KBM-7 (cell line): ENCODE measurements at regions not wholly inside any gene's neighbourhood (a gene's known extent, or its start where the extent isn't known, plus 50 kb on each side); places are given as distances from the start of the nearest gene placed in this dataset.

Experiments
- DNase-seq: peaks from one replicate; pipeline ENCODE4 v3.0.0-alpha.2; 2015
- in situ Hi-C: fragments of 300-500 bp; cut with MboI; formaldehyde crosslinking; loops from 2 replicates; pipeline ENCODE4 v1.14.3; 2020; ENCODE audit warnings: low sequenced_read_pairs, low pct_unique_long_range_greater_than_20kb, mixed read lengths

DNA sequence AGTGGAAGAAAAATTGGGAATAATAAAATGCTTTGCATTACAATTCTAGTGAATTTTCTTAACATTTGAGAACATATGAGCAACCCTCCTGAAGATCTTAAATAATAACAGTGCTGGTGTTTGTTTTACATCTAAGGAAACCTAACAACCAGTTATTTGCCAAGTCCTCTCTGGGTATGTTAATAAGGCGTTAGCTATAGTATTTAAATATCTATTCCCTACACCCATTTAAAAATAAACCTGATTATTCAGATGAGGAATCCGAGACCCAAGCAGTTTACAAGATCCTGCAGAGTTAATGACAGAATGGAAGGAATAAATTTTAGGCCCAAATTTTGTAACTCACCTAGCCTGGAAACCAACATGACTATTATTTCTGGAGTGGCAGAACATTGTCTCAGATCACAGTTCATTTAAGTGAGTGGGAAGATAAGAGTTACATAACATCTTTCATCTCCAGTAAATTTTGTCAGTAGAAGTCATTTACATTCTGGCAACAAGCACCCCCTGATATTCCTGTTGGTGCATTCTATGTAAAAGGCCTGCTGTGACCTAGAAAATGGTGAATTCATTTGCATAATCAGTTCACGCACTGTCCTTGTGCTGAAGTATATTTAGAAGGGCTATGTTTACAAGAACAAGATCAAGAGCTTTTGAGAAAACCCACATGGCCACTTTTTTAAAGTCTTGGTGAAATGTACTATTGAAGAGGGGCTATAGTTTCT lies 148.2 kb downstream of the COX7C start:
- no peak for DNase-seq
- in situ Hi-C loops, result no loop called here

DNA sequence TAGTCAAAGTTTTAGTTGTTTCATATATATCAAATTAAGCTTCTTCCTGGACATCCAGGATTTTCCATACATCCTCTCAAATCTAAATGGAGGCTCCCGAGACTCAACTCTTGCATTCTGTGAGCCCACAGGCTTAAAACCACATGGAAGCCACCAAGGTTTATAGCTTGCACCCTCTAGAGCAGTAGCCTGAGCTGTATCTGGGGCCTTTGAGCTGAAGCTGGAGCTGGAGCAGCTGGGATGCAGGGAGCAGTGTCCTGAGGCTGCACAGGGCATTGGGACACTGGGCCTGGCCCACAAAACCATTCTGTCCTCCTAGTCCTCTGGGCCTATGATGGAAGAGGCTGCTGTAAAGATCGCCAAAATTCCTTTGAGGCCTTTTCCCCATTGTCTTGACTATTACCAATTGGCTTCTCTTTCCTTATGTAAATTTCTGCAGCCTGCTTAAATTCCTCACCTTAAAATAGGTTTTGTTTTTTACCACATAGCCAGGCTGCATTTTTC lies 151.0 kb downstream of the COX7C start:
- no peak for DNase-seq
- in situ Hi-C loops, result no loop called here

- in situ Hi-C loops, result no loop called here
- DNase-seq, result no peak
These were observed 162.3 kb downstream of the COX7C start for GRCh38 chr5:86780018-86780417.

GRCh38 chr5:86786955-86787354 lies 169.2 kb downstream of the COX7C start:
- in situ Hi-C loops, result no loop called here
- DNase-seq, result no peak

GRCh38 chr5:86795659-86796058 lies 177.9 kb downstream of the COX7C start:
- in situ Hi-C loops, result no loop called here
- no peak for DNase-seq

GRCh38 chr5:86797677-86798076 lies 179.9 kb downstream of the COX7C start:
- in situ Hi-C loops, result no loop called here

GRCh38 chr5:86806206-86806605 lies 188.5 kb downstream of the COX7C start:
- in situ Hi-C loops, result no loop called here
- DNase-seq, result no peak

More at GRCh38 chr5:86797677-86798076, 179.9 kb downstream of the COX7C start:
- no peak for DNase-seq

- DNase-seq, result no peak
- in situ Hi-C loops, result no loop called here
These were observed 189.6 kb downstream of the COX7C start for GRCh38 chr5:86807046-86808031.

DNA sequence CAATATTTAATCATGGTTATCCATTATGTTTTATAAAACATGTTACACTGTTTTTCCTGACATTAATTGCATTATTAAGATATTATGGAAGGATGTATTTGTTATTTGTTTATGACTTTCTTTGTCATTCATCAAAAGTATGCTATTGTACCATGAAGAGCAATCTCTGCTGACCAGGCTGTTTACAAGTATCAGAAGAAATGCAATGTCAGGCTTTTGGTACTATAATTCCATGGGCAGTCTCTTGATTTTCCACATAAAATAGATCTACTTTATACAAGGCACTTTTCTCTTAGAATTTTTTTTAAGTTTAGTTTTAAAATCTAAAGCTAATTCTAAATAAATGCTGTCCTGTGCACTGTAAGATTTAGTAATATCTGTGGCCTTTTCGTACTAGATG lies 196.6 kb downstream of the COX7C start:
- DNase-seq, result no peak
- in situ Hi-C loops, result no loop called here

- in situ Hi-C loops, result no loop called here
- DNase-seq, result no peak
These were observed 197.2 kb downstream of the COX7C start for GRCh38 chr5:86814907-86815306.

DNA sequence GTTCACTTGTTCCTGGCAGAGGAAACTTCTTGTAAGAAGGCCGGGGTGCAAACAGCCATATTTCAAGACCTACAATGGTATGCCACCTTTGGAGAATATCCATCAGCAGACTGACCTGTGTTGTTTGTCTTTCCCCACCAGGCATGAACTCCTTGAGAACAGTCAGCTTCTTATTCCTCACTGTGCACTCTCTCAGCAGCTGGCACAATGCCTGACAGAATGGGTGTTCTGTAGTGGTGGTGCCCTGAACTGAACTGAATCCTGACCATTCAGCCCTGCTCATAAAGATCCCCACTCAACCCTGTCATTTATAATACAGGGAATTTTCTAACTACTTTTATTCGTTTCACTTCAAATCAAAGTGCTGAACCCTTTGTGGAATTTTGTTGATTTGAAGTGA lies 206.9 kb downstream of the COX7C start:
- in situ Hi-C loops, result no loop called here

DNA sequence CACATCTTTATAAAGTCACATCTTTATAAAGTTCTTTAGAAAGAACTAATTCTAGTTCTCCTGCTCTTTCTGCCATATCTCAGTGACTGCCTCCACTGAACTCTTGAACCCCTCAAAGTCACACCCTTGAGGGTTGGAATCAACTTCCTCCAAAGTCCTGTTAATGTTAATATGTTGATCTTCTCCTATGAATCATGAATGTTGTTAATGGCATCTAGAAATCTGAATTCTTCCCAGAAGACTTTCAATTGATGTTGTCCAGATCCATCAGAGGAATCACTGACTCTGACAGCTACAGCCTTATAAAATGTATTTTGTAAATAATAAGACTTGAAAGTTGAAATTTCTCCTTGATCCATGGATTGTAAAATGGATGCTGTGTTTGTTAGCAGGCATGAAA lies 213.4 kb downstream of the COX7C start:
- DNase-seq, result no peak
- in situ Hi-C loops, result no loop called here

More for the DNA sequence above, 206.9 kb downstream of the COX7C start:
- no peak for DNase-seq

DNA sequence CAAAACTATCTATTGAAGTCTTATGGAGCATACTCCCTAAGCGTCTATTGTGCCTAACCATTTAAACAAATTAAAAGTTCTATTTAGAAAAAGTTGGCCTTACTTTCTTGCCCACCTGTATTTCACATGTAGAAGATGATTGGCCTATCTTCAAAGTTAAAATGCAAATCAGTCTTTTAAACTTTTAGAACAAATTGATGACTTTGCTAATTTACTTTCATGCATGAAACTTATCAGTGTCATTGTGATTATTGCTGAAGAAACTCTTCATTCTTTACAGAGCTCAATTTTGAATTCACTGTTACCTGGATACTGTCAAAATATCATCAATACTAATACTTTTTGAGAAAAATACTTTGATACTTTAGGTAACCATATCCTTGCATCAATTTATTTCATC lies 216.1 kb downstream of the COX7C start:
- in situ Hi-C loops, result no loop called here

DNA sequence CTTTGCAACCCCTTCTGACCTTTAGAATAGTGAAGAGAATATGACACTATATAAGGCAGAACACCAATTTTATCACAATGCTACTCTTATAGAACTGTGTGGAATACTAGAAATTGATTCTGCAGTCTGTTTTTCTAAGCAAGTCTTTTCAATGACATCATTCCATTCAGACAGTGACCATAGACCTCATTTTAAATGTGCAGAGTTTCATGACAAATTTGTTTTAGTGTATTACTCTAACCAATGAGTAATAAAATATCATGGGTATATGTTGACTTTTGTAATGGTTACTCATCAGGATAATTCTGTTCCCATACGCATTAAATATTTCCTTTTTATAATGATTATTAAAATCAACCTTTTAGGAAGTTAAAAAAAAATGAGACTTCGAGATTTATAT lies 219.9 kb downstream of the COX7C start:
- no peak for DNase-seq
- in situ Hi-C loops, result no loop called here

More for the DNA sequence above, 216.1 kb downstream of the COX7C start:
- no peak for DNase-seq

DNA sequence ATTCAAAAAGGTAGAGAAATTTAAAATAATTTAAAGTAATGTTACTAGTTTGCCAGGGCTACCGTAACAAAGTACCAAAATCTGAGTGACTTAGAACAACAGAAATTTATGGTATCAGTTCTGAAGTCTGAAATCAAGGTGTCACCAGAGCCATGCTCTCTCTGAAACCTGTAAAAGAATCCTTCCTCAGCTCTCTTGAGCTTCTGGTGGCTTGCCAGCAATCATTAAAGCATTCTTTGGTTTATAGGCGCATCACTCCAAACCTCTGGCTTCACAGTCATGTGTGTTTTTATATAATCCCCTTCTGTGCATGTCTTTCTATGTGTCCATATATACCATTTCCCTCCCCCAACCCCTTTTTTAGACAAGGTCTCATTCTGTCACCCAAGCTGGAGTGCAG lies 220.3 kb downstream of the COX7C start:
- in situ Hi-C loops, result no loop called here
- no peak for DNase-seq

DNA sequence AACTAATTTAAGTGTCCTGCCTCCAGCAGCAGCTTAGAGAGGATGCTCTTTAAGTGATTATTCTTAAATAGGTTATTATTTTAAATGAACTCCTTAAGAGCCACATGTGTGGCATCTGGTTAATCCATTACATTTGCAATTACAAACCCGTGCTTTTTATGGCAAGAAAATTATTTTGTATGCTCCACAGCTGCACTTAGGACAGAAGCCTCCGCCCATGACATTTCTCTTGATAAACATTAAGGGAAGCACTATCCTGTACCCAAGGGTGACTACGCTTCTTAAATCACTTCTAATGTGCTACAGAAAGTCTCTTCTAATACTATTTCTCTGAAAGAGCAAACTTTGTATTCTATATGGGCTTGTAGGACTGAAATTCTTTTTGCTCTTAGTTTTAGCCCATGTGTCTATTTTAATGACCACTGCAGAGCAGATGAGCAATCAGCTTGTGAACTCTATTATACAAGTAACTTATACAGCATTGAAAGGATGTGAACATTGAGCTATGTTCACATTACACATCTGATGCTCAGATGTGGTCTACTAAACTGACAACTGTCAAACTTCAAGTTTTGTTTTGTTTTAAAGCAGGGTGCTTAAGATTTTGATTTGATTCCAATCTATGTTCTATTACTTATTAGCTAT lies 223.4 kb downstream of the COX7C start:
- in situ Hi-C loops, result no loop called here
- DNase-seq, result no peak

- in situ Hi-C loops, result no loop called here
- no peak for DNase-seq
These were observed 240.7 kb downstream of the COX7C start for GRCh38 chr5:86858442-86858841.

- no peak for DNase-seq
- in situ Hi-C loops, result no loop called here
These were observed 243.8 kb downstream of the COX7C start for GRCh38 chr5:86861512-86861911.

DNA sequence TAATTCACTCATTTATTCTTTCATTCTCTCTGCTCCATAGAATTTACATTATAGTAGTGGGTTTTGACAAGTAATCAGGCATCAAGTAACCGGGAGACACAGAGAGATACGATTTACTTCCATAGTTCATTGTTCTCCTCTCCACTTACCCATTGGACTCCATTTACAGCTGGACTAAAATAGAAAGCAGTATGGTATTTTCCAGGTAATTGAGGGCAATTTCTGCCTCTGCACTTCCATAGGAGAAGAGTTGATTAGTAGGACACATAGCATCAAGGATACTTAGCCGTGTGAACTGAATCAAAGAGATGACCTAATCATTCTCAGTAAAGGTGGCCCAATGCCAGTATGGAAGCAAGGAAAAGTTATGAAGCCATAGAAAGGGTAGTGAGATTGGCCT lies 244.4 kb downstream of the COX7C start:
- DNase-seq, result no peak
- in situ Hi-C loops, result no loop called here

DNA sequence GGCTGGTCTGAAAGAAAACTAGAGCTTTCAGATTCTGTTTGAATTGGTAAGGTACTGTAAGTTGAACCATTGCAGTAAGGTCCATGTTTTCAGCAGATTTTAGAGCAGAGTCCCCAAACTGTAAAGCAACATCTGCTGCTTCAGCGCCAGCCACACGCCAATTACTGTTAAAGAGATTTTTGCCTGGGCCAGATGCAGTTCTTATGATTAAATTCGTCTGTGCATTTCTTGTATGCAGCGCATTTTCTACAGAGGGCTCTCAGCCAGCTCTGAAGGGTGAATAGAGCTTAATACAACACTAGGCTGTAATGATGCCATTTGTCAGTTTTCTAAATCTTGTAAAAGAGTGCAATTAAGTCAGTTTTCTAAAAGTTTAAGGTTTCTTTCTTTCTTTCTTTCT lies 246.3 kb downstream of the COX7C start:
- no peak for DNase-seq
- in situ Hi-C loops, result no loop called here
